Posterior cingulate gyrus (tissue), 11 donors: ENCODE measurements at regions not wholly inside any gene's neighbourhood (a gene's known extent, or its start where the extent isn't known, plus 50 kb on each side); places are given as distances from the start of the nearest gene placed in this dataset.
"Not testable (repeated sequence)": the region's sequence is repeated elsewhere in the genome, so short reads cannot be mapped to it uniquely, and the experiment has no call there.

Experiments used
- DNase-seq, 10 donors: peaks; one replicate each; pipeline versions ENCODE4 v3.0.0 to v3.0.0-alpha.2; 2020 to 2021; ENCODE audit warnings: mixed read lengths in 3 of 10
- intact Hi-C: fragments of 100-400 bp; cut with DNase I; formaldehyde crosslinking; loops from one replicate; pipeline ENCODE4 v1.15.1; 2023

DNA sequence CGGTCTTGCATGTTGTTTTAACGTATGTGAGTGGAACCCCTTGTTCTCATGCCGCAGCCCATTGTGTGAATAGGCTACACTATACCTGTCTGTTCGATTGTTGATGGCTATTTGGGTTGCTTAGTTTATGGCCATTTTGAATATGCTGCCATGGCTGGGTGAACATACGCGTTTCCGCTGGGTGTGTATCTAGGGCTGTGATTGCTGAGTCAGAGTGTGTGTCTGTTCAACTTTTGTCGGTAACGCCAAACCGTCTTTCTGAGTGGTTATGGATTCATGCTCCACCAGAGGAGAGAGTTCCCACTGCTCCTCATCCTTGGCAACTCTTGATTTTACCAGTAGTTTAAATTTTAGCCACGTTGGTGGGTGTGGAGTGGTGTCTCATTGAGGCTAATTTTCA is 77.0 kb downstream of the METRNL start:
- intact Hi-C loops = no loop called here
- no peak for DNase-seq

DNA sequence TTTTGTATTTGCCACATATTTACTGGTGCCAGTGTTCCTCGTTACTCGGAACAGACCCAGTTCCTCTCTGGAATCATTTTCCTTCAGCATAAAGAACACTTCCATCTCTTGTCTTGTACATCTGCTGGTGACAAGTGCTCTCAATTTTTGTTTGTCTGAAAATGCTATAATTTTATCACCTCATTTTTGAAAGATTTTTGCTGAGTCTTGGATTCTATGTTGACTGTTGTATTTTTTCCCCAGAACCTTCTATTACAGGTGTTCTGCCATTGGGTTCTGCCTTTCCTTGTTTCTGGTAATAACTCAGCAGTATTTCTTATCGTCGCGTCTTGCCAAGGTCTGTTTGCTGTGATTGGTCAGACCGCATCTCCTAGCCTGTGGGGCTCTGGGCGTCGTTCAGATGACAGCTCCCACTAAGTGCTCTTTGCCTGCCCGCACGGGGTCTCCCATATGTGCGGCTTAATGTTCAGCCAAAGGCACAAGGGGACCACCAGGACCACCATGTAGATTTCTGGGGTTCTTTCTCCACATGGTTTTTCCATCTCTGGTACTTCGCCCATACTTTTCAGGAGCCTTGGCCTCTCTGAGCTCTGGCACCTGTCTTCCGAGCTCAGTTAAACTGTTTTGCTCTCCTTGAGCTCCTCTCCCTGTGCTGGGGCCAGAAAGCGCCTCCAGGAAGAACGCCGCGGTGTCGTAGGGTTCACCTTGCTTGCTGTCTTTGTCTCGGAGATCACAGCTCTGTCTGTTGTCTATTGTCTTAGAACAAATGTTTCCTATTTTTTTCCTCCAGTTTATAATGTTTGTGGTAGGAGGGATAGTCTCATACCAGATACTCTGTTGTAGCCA is 80.0 kb downstream of the METRNL start:
- intact Hi-C loops = no loop called here

GRCh38 chr17:83160443-83161297 is 81.3 kb downstream of the METRNL start:
- intact Hi-C loops = no loop called here
- peak in 1 of 10 donors; percentile 63 for DNase-seq

More for the DNA sequence above, 80.0 kb downstream of the METRNL start:
- no peak for DNase-seq

DNA sequence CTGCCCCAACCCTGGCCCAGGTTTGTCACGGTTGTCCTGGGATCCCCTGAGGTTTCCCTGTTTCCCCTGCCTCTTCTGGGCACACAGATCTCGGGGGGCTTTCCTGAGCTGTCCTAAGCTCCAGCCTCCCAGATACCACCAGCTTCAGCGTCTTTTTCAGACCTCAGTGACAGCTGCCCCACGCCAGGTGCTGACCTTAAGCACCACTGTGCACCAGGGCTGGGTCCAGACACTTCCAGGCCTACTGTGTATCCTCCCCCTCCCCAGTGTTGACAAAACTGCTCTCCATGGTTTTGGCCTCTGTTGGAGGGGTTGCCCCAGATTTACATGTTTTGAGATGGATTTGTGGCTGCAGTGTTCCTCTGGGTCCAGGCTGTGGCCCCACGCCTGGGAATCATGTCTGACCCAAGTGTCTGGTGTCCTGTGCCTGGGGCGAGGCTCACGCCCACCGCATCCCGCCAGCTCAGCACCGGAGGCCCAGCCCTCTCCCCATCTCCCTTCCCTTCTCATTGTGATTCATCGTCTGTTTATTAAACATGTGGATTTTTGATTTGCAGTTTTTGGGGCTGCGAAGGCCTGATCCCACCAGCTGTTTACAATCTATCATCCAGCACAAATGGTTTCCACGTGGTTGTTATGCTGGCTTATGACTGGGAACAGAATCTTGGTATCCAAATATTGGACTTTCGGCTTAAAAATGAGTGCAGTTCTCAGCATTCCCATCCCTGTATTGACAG is 82.1 kb downstream of the METRNL start:
- intact Hi-C loops = no loop called here
- DNase-seq = peak in 1 of 10 donors; percentile 10

- no peak for DNase-seq
- intact Hi-C loops = no loop called here
Observed at GRCh38 chr17:83162035-83162745, 82.8 kb downstream of the METRNL start.

DNA sequence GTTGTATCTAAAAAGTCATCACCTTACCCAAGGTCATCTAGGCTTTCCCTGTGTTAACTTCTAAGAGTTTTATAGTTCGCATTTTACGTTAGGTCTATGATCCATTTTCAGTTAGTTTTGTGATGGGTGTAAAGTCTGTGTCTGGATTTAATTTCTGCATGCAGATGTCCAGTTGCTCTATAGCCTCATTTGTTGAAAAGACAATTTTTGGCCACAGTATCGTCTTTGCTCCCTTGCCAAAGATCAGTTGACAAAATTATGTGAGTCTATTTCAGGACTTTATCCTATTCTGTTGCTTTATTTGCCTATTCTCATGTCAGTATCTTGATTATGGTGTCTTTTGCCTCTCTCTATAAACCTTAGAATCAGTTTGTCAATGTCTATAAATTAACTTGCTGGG is 85.1 kb downstream of the METRNL start:
- intact Hi-C loops = no loop called here
- no peak for DNase-seq

- intact Hi-C loops = no loop called here
- no peak for DNase-seq
Observed at GRCh38 chr17:83170571-83171260, 91.3 kb downstream of the METRNL start.

GRCh38 chr17:83171661-83172060 is 92.3 kb downstream of the METRNL start:
- intact Hi-C loops = no loop called here
- DNase-seq = peak in 3 of 10 donors; percentile 32 to 75 (median 65)

- DNase-seq = peak in 2 of 10 donors; percentile 22 to 60
- intact Hi-C loops = not testable (repeated sequence)
Observed at GRCh38 chr17:83172099-83172498, 92.7 kb downstream of the METRNL start.

DNA sequence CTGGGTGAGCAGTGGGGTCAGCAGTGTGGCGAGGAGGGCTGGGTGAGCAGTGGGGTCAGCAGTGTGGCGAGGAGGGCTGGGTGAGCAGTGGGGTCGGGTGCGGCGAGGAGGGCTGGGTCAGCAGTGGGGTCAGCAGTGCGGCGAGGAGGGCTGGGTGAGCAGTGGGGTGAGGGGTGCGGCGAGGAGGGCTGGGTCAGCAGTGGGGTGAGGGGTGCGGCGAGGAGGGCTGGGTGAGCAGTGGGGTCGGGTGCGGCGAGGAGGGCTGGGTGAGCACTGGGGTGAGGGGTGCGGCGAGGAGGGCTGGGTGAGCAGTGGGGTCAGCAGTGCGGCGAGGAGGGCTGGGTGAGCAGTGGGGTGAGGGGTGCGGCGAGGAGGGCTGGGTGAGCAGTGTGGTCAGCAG is 93.2 kb downstream of the METRNL start:
- intact Hi-C loops, DNase-seq: not testable (repeated sequence)

DNA sequence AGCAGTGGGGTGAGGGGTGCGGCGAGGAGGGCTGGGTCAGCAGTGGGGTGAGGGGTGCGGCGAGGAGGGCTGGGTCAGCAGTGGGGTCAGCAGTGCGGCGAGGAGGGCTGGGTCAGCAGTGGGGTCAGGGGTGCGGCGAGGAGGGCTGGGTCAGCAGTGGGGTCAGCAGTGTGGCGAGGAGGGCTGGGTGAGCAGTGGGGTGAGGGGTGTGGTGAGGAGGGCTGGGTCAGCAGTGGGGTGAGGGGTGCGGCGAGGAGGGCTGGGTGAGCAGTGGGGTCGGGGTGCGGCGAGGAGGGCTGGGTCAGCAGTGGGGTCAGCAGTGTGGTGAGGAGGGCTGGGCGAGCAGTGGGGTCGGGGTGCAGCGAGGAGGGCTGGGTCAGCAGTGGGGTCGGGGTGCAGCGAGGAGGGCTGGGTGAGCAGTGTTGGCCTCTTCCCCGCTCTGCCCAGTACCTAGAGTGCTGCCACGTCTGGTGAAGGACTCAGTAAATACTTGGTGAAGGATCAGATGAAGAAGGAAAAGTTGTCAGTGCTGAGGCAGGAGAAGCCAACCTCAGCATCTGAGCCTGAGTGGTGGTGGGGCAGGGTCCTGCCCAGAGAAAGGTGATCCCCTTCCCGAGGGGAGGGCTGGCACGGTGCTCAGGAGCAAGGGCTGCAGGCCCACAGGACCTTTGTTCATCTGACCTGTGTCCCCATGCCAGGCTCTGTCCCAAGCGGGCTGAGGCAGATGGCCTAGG is 93.9 kb downstream of the METRNL start:
- intact Hi-C loops = not testable (repeated sequence)

DNA sequence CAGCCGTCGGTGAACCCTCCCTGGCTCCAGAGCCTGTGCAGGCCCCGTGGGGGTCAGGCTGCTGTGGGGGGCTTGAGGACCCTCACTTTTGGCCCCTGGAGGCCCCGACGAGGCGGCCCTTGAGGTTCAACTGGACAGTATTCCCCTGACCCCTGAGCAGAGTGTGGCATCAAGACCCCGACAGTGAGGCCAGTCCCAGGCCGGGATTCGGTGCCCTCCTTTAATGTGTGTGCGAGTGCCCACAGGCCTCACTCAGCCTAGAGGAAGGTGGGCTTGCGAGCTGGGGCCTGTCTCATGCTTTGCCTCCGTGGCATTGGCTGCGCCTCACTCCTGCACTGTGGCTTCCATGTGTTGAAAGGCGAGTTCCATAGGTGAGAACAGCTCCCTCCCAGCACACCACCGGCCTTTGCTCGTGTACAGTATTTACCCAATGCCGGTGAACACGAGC is 94.5 kb downstream of the METRNL start:
- DNase-seq = peak in 3 of 10 donors; percentile 49 to 79 (median 78)

More for the DNA sequence above, 93.9 kb downstream of the METRNL start:
- peak in 3 of 10 donors; percentile 51 to 79 (median 62) for DNase-seq

GRCh38 chr17:83174362-83175118 is 95.1 kb downstream of the METRNL start:
- intact Hi-C loops = no loop called here

More for the DNA sequence above, 94.5 kb downstream of the METRNL start:
- intact Hi-C loops = no loop called here

GRCh38 chr17:83175119-83175821 is 95.9 kb downstream of the METRNL start:
- DNase-seq = peak in 5 of 10 donors; percentile 3 to 80 (median 58)

More at GRCh38 chr17:83174362-83175118, 95.1 kb downstream of the METRNL start:
- DNase-seq = peak in 3 of 10 donors; percentile 4 to 59 (median 50)

DNA sequence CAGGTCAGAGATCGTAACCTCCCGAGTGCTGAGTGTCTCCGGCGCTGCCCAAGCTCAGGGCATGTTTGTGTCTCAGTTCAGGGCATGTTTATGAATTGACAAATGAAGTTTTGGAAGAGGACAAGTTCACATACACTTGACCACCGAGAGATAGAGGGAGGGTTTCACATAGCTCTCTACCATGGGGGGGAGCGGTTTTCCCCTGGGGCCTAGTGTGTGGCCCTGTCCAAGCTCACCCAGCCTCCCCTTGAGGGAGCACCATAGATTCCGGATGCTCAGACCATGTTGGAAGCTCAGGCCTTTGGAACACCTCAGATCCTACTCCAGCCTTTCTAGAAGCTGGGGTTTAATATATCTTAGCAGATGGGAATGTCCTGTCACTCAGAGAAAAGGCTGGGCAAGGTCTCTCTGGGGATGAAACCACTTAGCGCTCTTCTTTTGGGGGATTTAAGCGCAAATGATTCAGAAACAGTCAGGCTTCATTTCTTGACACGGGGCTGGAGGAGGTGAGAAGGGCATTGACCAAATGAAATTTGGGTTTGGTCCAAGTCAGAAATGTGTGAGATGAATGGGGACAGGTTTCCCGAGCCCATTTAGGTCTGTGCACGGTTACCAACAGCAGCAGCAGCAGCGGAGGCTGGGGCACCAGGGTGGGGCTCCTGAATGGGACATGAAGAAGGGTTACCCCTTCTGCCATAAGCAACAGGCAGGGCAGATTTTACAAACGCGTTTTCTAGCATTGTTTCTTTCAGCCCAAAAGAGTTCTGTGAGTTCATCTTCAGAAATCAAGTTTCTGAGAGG is 96.6 kb downstream of the METRNL start:
- peak in 2 of 10 donors; percentile 40 to 41 for DNase-seq
- intact Hi-C loops = no loop called here

More at GRCh38 chr17:83175119-83175821, 95.9 kb downstream of the METRNL start:
- intact Hi-C loops = no loop called here
